ENCODE measurements at regions not wholly inside any gene's neighbourhood (a gene's known extent, or its start where the extent isn't known, plus 50 kb on each side); places are given as distances from the start of the nearest gene placed in this dataset.

- Histone ChIP-seq H3K27me3 (no peaks in the 10 kb centered on the region), H3K36me3 (no peaks in the 10 kb centered on the region), H3K4me3 (no peak overlapping the region), H3K9ac (ENCODE audit: low read depth in 2 of 2, low read length in 2 of 2) (no peak overlapping the region), H3K9me3 (no peaks in the 10 kb centered on the region), H3K27ac (no peak overlapping the region), H3K4me1 (no peaks in the 10 kb centered on the region)
- no peak for TF ChIP-seq CTCF (IDR thresholded peaks at IDR 0.05)
- intact Hi-C loops (cut with DNase I) = no loop called here
- DNase-seq = no peak
Observed at GRCh38 chr16:64185954-64186353, 935.9 kb downstream of the CDH11 start.

- Histone ChIP-seq H3K4me3 (no peak overlapping the region), H3K9ac (ENCODE audit: low read depth in 2 of 2, low read length in 2 of 2) (no peak overlapping the region), H3K27me3 (no peaks in the 10 kb centered on the region), H3K9me3 (no peaks in the 10 kb centered on the region), H3K4me1 (no peaks in the 10 kb centered on the region), H3K36me3 (no peaks in the 10 kb centered on the region), H3K27ac (no peak overlapping the region)
- no peak for DNase-seq
- intact Hi-C loops (cut with DNase I) = no loop called here
- no peak for TF ChIP-seq CTCF (IDR thresholded peaks at IDR 0.05)
Observed at GRCh38 chr16:64184156-64184555, 937.7 kb downstream of the CDH11 start.

DNA sequence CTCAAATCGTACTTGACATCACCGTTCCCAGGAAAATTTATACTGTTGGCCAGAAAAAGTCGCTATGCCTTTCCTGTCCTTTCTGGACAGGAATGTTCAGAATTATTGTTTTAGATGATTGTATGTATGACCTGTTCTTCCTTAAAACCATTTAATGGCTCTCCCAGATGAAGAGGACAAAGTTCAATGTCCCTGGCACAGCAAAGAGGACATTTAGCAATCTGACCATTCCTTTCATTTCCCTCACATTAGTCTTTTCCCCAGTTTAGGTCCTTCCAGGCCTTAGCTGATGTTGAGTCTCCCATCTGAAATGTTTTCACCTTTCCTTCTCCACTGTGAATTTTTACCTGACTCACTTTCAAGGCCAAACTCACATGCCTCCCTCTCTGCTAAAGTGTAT lies 938.9 kb downstream of the CDH11 start:
- DNase-seq = no peak
- no peaks in the 10 kb centered on the region for H3K9me3 ChIP-seq
- no peak overlapping the region for H3K9ac ChIP-seq (ENCODE audit: low read depth in 2 of 2, low read length in 2 of 2)
- no peaks in the 10 kb centered on the region for H3K4me1 ChIP-seq
- no peaks in the 10 kb centered on the region for H3K36me3 ChIP-seq
- H3K27me3 ChIP-seq = no peaks in the 10 kb centered on the region
- intact Hi-C loops (cut with DNase I) = no loop called here
- H3K4me3 ChIP-seq = no peak overlapping the region
- H3K27ac ChIP-seq = no peak overlapping the region
- no peak for TF ChIP-seq CTCF (IDR thresholded peaks at IDR 0.05)

- Histone ChIP-seq H3K9ac (ENCODE audit: low read depth in 2 of 2, low read length in 2 of 2) (no peak overlapping the region), H3K4me1 (no peaks in the 10 kb centered on the region), H3K27ac (no peak overlapping the region), H3K9me3 (no peaks in the 10 kb centered on the region), H3K4me3 (no peak overlapping the region), H3K27me3 (no peaks in the 10 kb centered on the region), H3K36me3 (no peaks in the 10 kb centered on the region)
- TF ChIP-seq CTCF (IDR thresholded peaks at IDR 0.05) = no peak
- DNase-seq = no peak
- intact Hi-C loops (cut with DNase I) = no loop called here
Observed at GRCh38 chr16:64181271-64181925, 940.5 kb downstream of the CDH11 start.

DNA sequence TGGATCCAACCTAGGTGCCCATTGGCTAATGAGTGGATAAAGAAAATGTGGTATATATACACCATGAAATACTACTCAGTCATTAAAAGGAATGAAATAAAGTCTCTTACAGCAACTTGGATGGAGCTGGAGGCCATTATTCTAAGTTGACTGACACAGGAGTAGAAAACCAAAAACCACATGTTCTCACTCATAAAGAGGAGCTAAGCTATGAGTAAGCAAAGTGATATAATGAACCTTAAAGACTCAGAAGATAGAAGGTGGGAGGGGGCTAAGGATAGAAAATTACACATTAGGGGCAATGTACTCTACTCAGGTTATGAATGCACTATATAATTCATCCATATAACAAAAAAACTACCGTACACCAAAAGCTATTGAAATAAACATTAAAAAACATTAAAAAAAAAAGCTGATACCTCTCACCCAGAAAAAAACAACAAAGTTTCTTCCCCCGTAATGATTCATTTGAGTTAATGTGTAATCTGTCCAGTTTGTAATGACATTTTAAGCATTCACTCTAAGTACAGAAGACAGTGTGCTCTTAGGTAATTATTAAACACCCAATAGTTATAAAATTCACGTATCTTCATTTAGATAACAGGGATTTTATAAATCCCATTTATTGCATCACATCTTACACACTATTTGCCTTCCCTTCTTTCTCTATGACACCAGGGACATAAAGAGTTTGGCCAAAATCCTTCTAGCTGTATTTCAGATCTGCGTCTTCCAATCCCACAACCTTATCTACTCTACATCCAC lies 941.5 kb downstream of the CDH11 start:
- TF ChIP-seq CTCF (IDR thresholded peaks at IDR 0.05) = no peak
- no peaks in the 10 kb centered on the region for H3K9me3 ChIP-seq
- no peak overlapping the region for H3K9ac ChIP-seq (ENCODE audit: low read depth in 2 of 2, low read length in 2 of 2)
- no peak overlapping the region for H3K27ac ChIP-seq
- no peak for DNase-seq
- no peak overlapping the region for H3K4me3 ChIP-seq
- H3K27me3 ChIP-seq = no peaks in the 10 kb centered on the region
- H3K4me1 ChIP-seq = no peaks in the 10 kb centered on the region
- intact Hi-C loops (cut with DNase I) = no loop called here
- no peaks in the 10 kb centered on the region for H3K36me3 ChIP-seq

Data from colonic mucosa (tissue), 4 donors.